ENCODE measurements at regions not wholly inside any gene's neighbourhood (a gene's known extent, or its start where the extent isn't known, plus 50 kb on each side); places are given as distances from the start of the nearest gene placed in this dataset.
"Not testable (repeated sequence)": the region's sequence is repeated elsewhere in the genome, so short reads cannot be mapped to it uniquely, and the experiment has no call there.

DNA sequence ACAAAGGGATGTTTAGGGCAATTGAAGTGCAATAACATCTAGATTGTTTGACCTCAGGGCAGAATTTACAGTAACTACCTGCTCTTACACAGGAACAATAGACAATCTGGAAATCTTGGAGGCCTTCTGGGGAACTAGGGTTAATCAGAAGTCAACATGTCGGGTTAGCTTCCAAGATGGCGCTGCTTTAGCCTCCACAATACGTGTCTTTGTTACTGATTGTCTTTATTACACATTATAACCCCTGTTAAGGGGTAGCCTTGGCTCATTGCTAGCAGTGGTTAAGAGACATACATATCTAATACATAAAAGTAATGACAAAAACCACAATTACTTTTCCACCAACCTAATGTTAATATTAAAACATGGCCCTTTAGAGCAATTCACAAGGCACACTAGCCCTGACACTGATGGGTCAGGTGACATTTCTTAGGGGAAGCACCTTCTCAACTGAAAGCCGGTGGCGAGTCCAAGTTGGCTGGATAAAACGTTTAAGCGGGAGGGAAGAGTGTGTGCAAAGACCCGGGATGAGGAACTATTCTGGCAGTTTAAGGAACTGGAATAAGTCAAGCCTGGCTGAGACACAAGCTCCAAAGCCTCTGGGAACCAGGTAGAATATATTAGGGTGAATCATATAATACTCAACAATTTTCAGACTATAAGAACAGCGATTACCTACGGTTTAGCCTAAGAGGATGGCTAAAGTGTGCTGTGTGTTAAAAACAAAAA is 236.9 kb downstream of the BCAS1 start:
- DNase-seq, result no peak

DNA sequence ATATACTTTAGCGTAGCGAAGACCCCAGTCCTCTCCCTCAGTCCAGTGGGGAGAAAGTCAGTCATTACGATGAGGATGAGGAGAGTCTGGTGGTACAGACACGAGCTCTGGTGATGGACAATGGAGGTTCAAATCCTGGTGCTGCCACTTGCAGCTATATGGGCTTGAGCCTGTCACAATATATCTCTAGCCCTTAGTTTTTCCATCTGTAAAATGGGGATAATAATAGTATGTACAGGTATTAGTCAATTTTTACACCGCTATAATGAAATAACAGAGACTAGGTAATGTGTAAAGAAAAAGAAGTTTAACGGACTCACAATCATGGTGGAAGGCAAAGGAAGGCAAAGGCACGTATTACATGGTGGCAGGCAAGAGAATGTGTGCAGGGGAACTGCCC is 237.9 kb downstream of the BCAS1 start:
- DNase-seq, result no peak

DNA sequence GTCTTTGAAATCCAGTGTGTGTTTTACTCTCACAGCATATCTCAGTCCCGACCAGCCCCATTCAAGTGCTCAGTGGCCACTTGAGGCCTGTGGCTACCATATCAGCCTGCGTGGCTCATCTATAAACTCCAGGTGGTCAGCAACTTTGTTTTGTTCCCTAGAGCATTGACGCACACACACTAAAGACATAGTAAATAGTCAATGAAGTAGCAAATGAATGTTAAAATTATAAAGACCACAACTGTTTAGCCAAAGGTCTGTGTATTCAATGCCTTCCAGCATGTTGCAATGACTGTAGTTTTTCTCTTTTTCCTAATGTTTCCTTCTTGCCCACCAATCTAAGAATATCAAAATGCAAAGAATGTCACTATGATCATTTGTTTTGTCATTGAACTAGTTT is 238.2 kb upstream of the ZNF217 start:
- no peak for DNase-seq

DNA sequence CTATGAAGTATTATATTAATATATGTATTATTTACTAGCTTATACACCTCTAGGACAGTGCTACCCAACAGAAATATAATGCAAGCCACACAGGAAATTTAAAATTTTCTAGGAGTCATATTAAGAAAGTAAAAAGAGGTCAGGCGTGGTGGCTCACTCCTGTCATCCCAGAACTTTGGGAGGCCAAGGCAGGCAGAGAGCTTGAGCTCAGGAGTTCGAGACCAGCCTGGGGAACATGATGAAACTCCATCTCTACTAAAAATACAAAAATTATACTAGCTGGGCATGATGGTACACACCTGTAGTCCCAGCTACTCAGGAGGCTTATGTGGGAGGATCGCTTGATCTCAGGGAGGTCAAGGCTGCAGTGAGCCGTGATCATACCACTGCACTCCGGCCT is 237.6 kb upstream of the ZNF217 start:
- no peak for DNase-seq

DNA sequence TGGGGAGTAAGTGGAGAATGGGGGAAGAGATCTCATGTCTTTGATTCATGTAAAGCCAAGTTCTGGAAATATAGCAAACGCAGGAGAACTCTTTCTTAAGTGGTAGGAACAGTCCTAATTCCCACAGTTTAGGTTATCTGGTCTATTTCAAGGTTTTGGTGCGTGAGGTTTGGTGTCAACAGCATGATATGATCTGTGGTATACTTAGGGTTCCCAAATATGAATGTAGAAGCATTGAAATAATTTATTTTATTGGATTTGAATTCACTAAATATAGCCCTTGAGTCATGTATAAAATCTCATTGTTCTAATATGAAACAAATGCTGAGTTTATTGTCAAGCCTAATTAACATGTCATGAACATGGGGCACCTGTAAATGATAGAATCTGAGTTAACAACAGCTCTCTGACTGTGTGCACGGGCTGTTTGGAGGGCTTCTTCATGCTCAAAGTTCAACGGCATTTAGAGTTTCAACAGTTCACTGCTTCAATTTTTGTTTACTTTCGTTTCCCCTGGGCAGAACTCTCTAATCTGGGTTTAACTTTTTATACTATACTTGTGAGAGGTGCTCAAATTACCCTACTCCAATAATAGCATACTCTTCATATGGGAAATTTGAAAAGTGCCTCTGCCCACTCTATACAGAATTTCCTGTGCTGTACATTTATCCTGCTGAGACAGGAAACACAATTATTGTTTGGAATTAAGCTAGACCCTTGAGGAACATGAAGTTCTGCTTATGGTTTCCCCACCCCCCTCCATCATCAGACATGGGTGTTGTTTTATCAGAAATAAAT is 236.3 kb upstream of the ZNF217 start:
- DNase-seq, result no peak

DNA sequence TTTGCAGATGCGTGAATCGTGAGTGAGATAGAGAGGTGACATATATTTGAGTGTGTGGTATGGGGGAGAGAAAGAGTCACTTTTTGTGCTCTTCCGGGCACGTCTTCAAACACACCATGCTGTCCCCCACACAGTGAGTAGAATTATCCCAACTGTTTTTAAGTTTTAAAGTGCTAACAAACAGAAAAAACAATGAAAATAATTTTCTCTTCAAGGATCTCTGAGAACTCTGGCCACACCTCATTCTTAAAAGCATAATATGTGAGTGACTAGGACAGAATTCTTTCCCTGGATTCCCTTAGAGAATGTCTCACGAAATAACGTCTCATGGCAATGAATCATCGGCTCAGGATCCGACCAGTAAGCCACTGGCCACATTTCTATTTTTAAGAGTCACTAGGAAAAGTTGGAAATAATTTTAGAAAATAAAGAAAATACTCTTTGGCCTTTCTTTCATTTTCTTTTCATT is 235.7 kb upstream of the ZNF217 start:
- DNase-seq, result no peak

DNA sequence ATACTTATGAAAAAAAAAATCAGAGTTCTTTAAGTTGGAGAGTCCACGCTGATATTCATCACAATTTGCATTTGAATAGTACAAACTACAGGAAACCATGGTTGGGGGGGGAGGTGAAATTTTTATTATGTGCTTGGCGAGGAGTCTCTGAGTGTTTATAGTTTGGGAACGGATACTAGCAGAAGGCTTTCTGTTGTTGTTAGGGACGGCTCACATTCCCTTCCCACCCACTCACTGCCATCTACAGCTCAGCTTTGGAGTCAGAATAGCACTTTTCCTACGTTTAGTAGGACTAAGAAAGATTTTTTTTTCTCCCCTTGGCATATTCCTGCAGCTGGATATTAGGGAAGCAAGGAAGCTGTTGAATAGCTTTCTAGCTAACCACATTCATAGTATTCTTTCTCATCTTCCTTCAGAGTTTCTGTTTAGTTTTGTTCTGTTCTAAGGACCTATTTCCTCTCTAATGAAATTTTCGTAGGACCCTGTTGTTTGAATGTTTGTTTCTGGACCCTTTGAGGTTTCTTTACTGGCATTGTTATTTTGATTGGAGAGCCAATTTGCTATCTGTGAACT is 235.1 kb upstream of the ZNF217 start:
- no peak for DNase-seq

DNA sequence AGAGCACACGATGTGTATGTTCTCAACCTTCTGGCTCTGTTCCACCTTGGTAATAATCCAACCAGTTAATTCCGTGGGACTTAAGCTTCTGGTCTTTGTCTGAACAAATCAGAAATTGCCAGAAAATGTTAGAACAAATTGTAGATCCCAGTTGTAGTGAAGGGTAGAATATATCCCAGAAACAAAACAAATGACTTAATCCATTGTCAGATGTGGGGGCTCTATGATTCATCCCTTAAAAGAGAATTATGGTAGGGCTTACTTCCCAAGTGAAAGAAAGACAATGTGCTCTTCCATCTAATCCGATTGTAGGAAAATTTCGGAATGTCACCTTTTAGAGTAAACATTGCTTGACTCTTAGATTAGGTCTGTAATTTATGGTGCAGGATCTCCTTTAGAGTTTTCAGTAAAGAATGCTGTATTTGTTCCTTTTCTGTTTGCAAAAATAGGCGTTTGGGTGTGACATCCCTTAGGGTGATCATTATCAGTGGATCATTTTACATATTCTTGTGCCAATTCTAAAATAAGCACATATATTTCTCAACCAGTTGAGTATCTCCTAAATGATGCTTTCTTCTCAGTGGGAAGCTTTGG is 234.5 kb upstream of the ZNF217 start:
- DNase-seq, result no peak

DNA sequence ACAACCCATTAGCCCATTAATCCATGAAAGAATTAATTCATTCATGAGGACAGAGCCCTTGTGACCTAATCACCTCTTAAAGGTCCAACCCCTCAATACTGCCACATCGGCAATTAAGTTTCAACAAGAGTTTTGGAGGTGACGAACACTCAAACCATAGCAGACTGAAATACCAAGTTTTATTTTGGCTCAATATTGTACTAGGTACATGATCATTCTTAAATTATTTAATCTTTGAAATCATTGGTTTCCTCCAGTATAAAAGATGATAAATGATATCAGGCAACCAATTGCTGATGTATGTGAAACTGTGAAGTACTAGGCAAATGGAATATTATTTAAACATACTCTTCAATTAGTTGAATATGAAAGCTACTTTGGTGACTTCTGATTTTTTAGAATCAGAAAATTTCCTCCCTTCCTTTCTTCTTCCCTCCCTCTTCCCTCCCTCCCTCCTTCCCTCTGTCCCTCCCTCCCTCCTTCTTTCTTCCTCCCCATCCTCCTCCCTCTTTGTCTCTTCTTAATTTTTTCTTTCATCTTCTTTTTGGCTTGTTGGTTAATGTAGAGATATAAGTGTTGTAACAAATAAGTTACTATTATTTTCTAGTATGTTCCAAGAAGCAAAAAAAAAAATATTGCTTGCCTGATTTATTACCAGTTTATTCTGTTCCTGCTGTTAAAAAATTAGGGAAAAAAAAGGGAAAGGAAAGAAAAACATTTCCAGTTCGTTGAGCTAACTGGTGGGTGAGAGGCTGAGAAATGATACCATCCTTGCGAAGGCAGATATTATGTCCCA is 233.9 kb upstream of the ZNF217 start:
- no peak for DNase-seq

DNA sequence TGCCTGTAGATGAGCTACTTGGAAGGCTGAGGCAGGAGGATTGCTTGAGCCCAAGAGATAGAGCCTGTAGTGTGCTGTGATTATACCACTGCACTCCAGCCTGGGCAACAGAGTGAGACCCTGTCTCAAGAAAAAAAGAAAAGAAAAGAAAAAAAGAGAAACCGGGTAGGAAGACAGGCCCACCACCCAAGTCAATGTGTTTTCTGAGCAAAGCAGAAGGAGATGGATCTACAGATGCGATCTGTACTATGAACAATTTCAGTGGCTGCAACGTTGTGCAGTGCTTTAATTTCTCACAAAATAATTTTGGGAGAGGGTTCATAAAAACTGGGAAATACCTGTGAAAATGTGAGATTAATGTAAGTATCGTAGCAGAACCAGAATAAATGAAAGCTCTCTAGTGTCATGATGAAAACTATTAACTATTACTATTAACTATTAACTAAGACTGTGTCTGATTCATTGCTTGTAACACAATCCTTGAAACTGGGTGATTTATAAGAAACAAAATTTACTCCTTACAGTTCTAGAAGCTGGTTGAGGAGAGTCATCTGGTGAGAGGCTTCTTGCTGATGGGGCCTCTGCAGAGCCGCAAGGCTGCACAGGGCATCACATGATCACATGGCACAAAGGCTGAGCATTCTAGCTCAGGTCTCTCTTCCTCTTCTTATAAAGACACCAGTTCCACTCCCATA is 233.1 kb upstream of the ZNF217 start:
- DNase-seq, result no peak

DNA sequence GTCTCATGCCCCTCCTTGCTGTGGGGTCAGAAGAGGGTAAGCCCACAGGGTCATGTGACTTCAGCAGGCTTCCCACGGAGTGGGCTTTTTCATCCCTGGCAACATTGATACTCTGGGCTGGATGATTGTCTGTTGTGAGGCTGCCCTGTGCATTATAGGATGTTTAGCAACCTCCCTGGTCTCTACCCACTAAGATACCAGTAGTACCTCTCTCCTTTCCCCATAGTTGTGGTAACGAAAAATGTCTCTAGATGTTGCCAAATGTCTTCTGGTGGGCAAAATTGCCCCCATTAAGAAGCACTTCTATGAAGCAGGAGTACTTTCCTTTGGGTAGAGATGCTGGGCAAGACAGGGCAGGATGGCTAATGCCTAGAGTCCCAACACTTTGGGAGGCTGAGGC is 232.5 kb upstream of the ZNF217 start:
- DNase-seq, result no peak

DNA sequence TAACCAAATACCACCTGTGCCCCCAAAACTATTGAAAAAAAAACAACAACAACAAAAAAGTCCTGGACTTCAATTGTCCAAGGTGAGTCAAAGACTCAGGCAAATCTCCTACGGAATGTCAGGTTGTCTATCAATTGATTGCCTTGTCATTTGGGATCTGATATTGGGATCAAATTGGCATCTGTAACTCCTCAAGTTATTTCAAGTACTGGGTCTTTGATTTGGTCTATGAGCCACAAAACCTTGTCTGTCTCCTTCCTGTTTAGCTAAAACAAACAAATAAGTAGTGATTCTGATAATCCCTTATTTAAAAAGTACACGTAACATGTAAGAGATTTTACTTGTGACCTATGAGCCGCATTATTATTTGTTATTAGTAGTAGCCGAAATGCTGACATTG is 231.6 kb upstream of the ZNF217 start:
- DNase-seq, result no peak

DNA sequence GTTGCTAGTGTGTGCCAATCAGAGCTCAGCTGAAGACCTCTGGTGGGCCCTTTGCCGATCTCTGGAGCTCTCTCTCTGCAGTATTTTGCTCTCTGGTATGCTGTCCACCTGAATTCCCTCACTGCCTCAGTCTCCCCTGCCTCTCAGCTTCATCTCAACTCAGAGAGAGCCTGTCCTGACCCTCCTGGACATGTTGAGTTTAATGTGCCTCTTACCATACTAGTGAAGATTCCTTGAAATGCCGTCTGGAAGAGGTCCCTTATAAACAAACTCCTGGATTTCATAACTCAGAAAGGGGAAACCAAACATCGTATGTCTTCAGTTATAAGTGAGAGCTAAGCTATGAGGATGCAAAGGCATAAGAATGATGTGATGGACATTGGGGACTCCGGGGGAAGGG is 231.1 kb upstream of the ZNF217 start:
- DNase-seq, result no peak

DNA sequence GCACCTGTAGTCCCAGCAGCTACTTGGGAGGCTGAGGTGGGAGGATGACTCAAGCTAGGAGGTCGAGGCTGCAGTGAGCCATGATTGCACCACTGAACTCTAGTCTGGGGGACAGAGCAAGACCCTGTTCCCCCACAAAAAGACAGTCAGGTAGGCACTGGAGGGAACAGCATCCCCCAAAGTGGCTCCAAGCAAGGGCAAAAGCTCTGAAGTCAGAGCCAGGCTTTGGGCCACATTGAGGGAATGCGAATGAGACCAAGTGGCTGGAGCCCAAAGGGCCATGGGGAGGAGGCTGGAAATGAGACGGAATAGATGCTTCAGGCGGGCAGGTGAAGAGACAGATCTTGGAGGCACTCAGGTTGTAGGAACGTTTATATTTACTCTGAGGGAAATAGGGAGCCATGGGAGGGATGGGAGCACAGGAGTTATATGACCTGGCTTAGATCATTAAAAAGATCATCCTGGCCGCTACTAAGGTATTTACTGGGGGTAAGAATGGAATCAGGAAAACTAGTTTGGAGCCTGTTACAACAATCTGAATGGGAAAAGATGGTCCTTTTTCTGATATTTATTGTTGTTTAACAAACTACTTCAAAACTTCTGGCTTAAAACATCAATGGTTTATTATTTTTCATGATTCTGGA is 229.6 kb upstream of the ZNF217 start:
- no peak for DNase-seq

DNA sequence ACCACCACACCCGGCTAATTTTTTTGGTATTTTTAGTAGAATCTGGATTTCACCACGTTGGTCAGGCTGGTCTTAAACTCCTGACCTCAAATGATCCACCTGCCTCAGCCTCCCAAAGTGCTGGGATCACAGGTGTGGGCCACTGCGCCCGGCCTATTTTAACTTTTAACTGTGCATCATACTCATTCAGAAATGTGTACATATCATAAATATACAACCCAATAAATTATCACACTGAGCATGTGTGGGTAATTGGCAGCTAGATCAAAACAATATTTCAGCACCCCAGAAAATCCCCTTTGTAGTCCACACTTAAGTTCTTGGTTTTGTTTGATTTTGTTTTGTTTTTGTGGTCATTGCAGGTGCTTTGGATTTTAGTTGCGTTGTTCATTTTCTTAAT is 228.9 kb upstream of the ZNF217 start:
- DNase-seq, result no peak

DNA sequence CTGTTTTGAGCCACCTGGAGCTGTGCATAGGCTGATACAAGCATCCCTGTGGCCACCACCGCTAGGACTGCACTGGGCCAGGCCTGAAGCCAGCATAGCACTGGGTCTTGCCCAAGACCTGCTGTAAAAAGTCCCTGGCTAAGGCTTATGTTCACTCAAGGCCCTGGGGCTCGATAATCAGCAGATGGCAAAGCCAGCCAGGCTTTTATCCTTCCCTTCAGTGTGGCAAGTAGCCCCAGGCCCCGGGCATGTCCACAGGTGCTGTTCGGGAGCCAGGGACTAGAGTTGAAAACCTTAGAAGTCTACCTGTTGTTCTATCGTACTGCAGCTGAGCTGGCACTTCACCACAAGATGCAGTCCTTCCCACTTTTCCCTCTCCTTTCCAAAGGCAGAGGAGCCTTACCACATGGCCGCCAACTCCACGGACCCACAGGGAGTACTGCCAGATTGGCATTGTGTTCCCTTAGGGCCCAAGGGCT is 226.4 kb upstream of the ZNF217 start:
- no peak for DNase-seq

DNA sequence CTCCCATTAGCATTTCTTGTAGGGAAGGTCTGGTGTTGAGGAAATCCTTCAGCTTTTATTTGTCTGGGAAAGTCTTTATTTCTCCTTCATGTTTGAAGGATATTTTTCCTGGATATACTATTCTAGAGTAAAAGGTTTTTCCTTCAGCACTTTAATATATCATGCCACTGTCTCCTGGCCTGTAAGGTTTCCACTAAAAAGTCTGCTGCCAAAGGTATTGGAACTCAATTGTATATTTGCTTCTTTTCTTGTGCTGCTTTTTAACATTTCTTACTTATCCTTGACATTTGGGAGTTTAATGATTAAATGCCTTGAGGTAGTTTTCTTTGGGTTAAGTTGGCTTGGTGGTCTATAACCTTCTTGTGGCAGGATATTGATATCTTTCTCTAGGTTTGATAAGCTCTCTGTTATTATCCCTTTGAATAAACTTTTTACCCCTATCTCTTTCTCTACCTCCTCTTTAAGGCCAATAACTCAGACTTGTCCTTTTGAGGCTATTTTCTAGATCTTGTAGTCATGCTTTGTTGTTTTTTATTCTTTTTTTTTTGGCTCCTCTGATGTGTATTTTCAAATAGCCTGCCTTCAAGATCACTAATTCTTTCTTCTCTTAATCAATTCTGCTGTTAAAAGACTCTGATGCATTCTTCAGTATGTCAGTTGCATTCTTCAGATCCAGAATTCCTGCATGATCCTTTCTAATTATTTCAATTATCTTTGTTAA is 225.0 kb upstream of the ZNF217 start:
- DNase-seq, result no peak

DNA sequence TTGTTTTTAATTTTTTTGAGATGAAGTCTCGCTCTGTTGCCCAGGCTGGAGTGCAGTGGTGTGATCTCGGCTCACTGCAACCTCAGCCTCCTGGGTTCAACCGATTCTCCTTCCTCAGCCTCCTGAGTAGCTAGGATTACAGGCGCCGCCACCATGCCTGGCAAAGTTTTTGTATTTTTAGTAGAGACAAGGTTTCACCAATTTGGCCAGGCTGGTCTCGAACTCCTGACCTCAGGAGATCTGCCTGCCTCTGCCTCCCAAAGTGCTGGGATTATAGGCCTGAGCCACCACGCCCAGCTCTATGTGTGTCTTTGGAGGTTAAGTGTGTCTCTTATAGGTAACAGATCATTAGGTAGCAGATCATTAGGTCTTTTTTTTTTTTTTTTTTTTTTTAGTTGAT is 223.9 kb upstream of the ZNF217 start:
- not testable (repeated sequence) for DNase-seq

DNA sequence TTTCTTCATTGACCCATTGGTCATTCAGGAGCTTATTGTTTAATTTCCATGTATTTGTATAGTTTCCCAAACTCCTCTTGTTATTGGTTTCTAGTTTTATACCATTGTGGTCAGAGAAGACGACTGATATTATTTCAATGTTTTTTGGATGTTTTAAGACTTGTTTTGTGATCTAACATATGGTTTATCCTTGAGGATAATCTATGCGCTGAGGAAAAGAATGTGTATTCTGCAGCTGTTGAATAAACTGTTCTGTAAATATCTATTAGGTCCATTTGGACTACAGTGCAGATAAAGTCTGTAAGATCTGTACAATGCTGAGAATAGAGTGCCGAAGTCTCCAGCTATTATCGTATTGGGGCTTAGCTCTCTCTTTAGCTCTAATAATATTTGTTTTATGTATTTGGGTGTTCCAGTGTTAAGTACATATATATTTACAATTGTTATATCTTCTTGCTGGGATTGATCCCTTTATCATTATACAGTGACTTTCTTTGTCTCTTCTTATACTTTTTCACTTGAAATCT is 223.3 kb upstream of the ZNF217 start:
- DNase-seq, result no peak

DNA sequence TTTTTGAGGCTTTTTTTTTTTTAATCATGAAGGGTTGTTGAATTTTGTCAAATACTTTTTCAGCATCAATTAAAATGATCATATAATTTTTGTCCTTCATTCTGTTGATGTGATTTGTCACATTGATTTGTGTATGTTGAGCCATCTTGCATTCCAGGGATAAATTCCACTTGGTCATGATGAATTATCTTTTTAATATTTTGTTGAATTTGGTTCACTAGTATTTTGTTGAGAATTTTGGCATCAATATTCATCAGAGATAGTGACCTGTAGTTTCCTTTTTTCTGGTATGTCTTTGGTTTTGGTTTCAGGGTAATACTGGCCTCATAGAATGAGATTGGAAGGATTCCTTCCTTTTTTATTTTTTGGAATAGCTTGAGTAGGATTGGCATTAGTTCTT is 221.9 kb upstream of the ZNF217 start:
- DNase-seq, result no peak

DNA sequence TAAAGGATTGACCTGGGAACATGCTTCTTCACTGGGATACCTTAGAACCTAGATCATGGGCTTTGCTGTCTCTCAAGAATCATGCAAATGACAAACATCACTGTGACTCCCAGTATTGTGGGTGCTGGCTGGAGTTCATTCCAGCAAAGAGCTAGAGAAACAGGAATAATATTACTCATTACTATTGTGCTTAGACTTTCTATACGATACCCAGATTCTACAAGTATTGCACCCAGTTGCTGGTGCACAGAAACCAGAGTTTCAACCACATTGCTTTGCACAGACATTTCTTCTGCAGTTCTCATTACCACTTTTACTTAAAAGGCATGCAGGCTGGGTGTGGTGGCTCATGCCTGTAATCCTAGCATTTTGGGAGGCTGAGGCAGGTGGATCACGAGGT is 220.4 kb upstream of the ZNF217 start:
- DNase-seq, result no peak

All from DMS53 (cell line).